CD14-positive monocyte (primary cell): ENCODE measurements at regions not wholly inside any gene's neighbourhood (a gene's known extent, or its start where the extent isn't known, plus 50 kb on each side); places are given as distances from the start of the nearest gene placed in this dataset.

Experiments
- DNase-seq, 3 donors: peaks; one replicate each; pipeline ENCODE4 v3.0.0-alpha.2; 2011 to 2022
- H2AFZ ChIP-seq: 2 replicates; pipeline ENCODE4 v1.6.0; 2012; ENCODE audit warnings: mild to moderate bottlenecking, low read depth, low read length, inconsistent platforms; ENCODE audit not compliant: insufficient read depth, poor library complexity, severe bottlenecking
- H3K27ac ChIP-seq, 2 donors: 1 replicate in 1 of 2; 2 replicates in 1 of 2; pipeline ENCODE4 v1.5.1; 2012 to 2013; ENCODE audit warnings: low read length in 2 of 2, control low read depth in 1 of 2, inconsistent platforms in 1 of 2, low read depth in 1 of 2, mild to moderate bottlenecking in 1 of 2
- H3K27me3 ChIP-seq, 2 donors: one replicate each; pipeline versions ENCODE4 v1.6.0 to v1.6.1; 2011 to 2013; ENCODE audit warnings: low read length in 2 of 2; ENCODE audit not compliant: control insufficient read depth in 2 of 2, insufficient read depth in 2 of 2
- H3K36me3 ChIP-seq, 2 donors: replicated peaks in 1 of 2; 1 replicate in 1 of 2; 2 replicates in 1 of 2; pipeline versions ENCODE4 v1.5.1 to v1.6.1; 2012 to 2013; ENCODE audit warnings: low read length in 2 of 2, control low read depth in 1 of 2, inconsistent platforms in 1 of 2, mild to moderate bottlenecking in 1 of 2; ENCODE audit not compliant: insufficient read depth in 2 of 2, control insufficient read depth in 1 of 2
- H3K4me1 ChIP-seq, 2 donors: 1 replicate in 1 of 2; 2 replicates in 1 of 2; pipeline versions ENCODE4 v1.5.1 to v1.6.1; 2012 to 2013; ENCODE audit warnings: low read length in 2 of 2, control low read depth in 1 of 2, inconsistent platforms in 1 of 2, mild to moderate bottlenecking in 1 of 2, moderate library complexity in 1 of 2; ENCODE audit not compliant: insufficient read depth in 2 of 2, control insufficient read depth in 1 of 2
- H3K4me2 ChIP-seq: replicated peaks from 2 replicates; pipeline ENCODE3; 2012; ENCODE audit warnings: low read length, moderate library complexity, mild to moderate bottlenecking; ENCODE audit not compliant: poor library complexity, severe bottlenecking; ENCODE audit errors: extremely low read depth
- H3K4me3 ChIP-seq, 3 experiments: fragments of 200-600 bp in 1 of 3; sonication (generic) in 1 of 3; replicated peaks in 1 of 3; 1 replicate in 2 of 3; 2 replicates in 1 of 3; pipeline ENCODE4 v1.5.1; 2011 to 2013; ENCODE audit warnings: low read length in 3 of 3, mild to moderate bottlenecking in 3 of 3, control low read depth in 2 of 3, low read depth in 2 of 3, inconsistent platforms in 1 of 3, moderate library complexity in 1 of 3
- H3K79me2 ChIP-seq: 2 replicates; pipeline ENCODE4 v1.6.0; 2012; ENCODE audit warnings: mild to moderate bottlenecking, control low read depth, inconsistent platforms, low read length, moderate library complexity; ENCODE audit not compliant: insufficient read depth
- H3K9ac ChIP-seq: 2 replicates; pipeline ENCODE4 v1.6.0; 2017; ENCODE audit warnings: low read length, mild to moderate bottlenecking; ENCODE audit not compliant: insufficient read depth, poor library complexity, severe bottlenecking
- H3K9me3 ChIP-seq, 2 donors: replicated peaks in 1 of 2; 1 replicate in 1 of 2; 2 replicates in 1 of 2; pipeline versions ENCODE4 v1.5.1 to v1.6.1; 2012 to 2013; ENCODE audit warnings: low read length in 2 of 2, control low read depth in 1 of 2; ENCODE audit not compliant: control insufficient read depth in 1 of 2, insufficient read depth in 1 of 2
- H4K20me1 ChIP-seq: 2 replicates; pipeline ENCODE4 v1.6.0; 2012; ENCODE audit warnings: mild to moderate bottlenecking, low read length, control low read depth, moderate library complexity; ENCODE audit not compliant: insufficient read depth
- H3K27ac Mint-ChIP-seq, 7 donors: one replicate each; pipeline ENCODE4 v1.8.0; 2020; ENCODE audit warnings: mild to moderate bottlenecking in 7 of 7, mixed read lengths in 7 of 7, moderate library complexity in 6 of 7, inconsistent platforms in 2 of 7
- H3K27me3 Mint-ChIP-seq, 3 donors: one replicate each; pipeline ENCODE4 v1.8.0; 2021 to 2022; ENCODE audit warnings: low read depth in 3 of 3, mild to moderate bottlenecking in 3 of 3, mixed read lengths in 3 of 3, moderate library complexity in 3 of 3, inconsistent platforms in 1 of 3
- H3K36me3 Mint-ChIP-seq, 2 donors: one replicate each; pipeline ENCODE4 v1.8.0; 2020; ENCODE audit warnings: mixed read lengths in 2 of 2, inconsistent platforms in 1 of 2, mild to moderate bottlenecking in 1 of 2
- H3K4me1 Mint-ChIP-seq: one replicate; pipeline ENCODE4 v1.8.0; 2020; ENCODE audit warnings: mild to moderate bottlenecking, mixed read lengths
- H3K4me3 Mint-ChIP-seq, 2 donors: one replicate each; pipeline ENCODE4 v1.8.0; 2020; ENCODE audit warnings: mild to moderate bottlenecking in 2 of 2, mixed read lengths in 2 of 2, moderate library complexity in 1 of 2
- H3K9me3 Mint-ChIP-seq, 7 donors: one replicate each; pipeline ENCODE4 v1.8.0; 2020 to 2022; ENCODE audit warnings: mixed read lengths in 7 of 7, mild to moderate bottlenecking in 6 of 7, moderate library complexity in 6 of 7, inconsistent platforms in 2 of 7
- intact Hi-C, 2 donors: fragments of 100-400 bp; cut with micrococcal nuclease; formaldehyde crosslinking; loops; one replicate each; pipeline versions ENCODE4 v1.15.0 to v1.15.1; 2023
- TF ChIP-seq, protein P1 (sequence below): fragments of 200-600 bp; IDR thresholded peaks from one replicate; pipeline ENCODE4 v1.8.0; 2022; ENCODE audit warnings: antibody characterized with exemption, mild to moderate bottlenecking

GRCh38 chr10:20446561-20447193 lies 450.4 kb downstream of the NEBL start:
- no peak overlapping the region for H3K4me3 ChIP-seq
- Mint-ChIP-seq H3K4me1 (no peaks in the 10 kb centered on the region), H3K9me3 (peaks cover 0 to 11% (median 7%) of the 10 kb centered on the region in 7 donors), H3K36me3 (no peaks in the 10 kb centered on the region), H3K4me3 (no peak overlapping the region), H3K27ac (no peak overlapping the region), H3K27me3 (peaks cover 0 to 2% (median 0%) of the 10 kb centered on the region in 3 donors)
- intact Hi-C loops = no loop called here
- DNase-seq = no peak
- no peak overlapping the region for H3K27ac ChIP-seq
- no peak overlapping the region for H3K9ac ChIP-seq
- TF ChIP-seq, protein P1, sequence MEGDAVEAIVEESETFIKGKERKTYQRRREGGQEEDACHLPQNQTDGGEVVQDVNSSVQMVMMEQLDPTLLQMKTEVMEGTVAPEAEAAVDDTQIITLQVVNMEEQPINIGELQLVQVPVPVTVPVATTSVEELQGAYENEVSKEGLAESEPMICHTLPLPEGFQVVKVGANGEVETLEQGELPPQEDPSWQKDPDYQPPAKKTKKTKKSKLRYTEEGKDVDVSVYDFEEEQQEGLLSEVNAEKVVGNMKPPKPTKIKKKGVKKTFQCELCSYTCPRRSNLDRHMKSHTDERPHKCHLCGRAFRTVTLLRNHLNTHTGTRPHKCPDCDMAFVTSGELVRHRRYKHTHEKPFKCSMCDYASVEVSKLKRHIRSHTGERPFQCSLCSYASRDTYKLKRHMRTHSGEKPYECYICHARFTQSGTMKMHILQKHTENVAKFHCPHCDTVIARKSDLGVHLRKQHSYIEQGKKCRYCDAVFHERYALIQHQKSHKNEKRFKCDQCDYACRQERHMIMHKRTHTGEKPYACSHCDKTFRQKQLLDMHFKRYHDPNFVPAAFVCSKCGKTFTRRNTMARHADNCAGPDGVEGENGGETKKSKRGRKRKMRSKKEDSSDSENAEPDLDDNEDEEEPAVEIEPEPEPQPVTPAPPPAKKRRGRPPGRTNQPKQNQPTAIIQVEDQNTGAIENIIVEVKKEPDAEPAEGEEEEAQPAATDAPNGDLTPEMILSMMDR = no peak
- peaks cover 0 to 5% of the 10 kb centered on the region in 2 donors for H3K9me3 ChIP-seq
- no peaks in the 10 kb centered on the region for H3K79me2 ChIP-seq
- H3K36me3 ChIP-seq = no peaks in the 10 kb centered on the region
- H4K20me1 ChIP-seq = no peaks in the 10 kb centered on the region
- H3K4me1 ChIP-seq = no peaks in the 10 kb centered on the region
- H2AFZ ChIP-seq = no peak overlapping the region
- H3K4me2 ChIP-seq = no peak overlapping the region
- no peaks in the 10 kb centered on the region for H3K27me3 ChIP-seq

- Histone ChIP-seq H3K36me3 (no peaks in the 10 kb centered on the region), H3K4me2 (no peak overlapping the region), H3K4me3 (no peak overlapping the region), H3K9ac (no peak overlapping the region), H3K79me2 (no peaks in the 10 kb centered on the region), H4K20me1 (no peaks in the 10 kb centered on the region), H3K27me3 (no peaks in the 10 kb centered on the region), H3K4me1 (no peaks in the 10 kb centered on the region), H3K9me3 (peaks cover 0 to 10% of the 10 kb centered on the region in 2 donors), H2AFZ (no peak overlapping the region), H3K27ac (no peak overlapping the region)
- TF ChIP-seq, protein P1 = no peak
- H3K4me1 Mint-ChIP-seq = no peaks in the 10 kb centered on the region
- H3K27ac Mint-ChIP-seq = no peak overlapping the region
- peaks cover 10 to 25% (median 19%) of the 10 kb centered on the region in 7 donors for H3K9me3 Mint-ChIP-seq
- H3K36me3 Mint-ChIP-seq = no peaks in the 10 kb centered on the region
- peaks cover 0 to 3% (median 0%) of the 10 kb centered on the region in 3 donors for H3K27me3 Mint-ChIP-seq
- no peak overlapping the region for H3K4me3 Mint-ChIP-seq
- no peak for DNase-seq
- intact Hi-C loops = no loop called here
Observed at GRCh38 chr10:20443094-20443493, 454.0 kb downstream of the NEBL start.
